Activated CD4-positive, CD25-positive, alpha-beta regulatory T cell treated with anti-CD3 and anti-CD28 coated beads, Interleukin-2, amount 50 U/mL, for 24 hours (primary cell): ENCODE measurements at regions not wholly inside any gene's neighbourhood (a gene's known extent, or its start where the extent isn't known, plus 50 kb on each side); places are given as distances from the start of the nearest gene placed in this dataset.

Experiments used
- ATAC-seq, 2 donors: fragments of 150-1000 bp; cut with Tn5 transposase; one replicate each; pipeline ENCODE4 v1.10.0; 2021; ENCODE audit warnings: mild to moderate bottlenecking in 1 of 2, moderate library complexity in 1 of 2

- no peak for ATAC-seq
Observed at GRCh38 chr2:221130431-221130830, 441.7 kb downstream of the EPHA4 start.

- ATAC-seq = no peak
Observed at GRCh38 chr2:221133941-221134340, 438.2 kb downstream of the EPHA4 start.

DNA sequence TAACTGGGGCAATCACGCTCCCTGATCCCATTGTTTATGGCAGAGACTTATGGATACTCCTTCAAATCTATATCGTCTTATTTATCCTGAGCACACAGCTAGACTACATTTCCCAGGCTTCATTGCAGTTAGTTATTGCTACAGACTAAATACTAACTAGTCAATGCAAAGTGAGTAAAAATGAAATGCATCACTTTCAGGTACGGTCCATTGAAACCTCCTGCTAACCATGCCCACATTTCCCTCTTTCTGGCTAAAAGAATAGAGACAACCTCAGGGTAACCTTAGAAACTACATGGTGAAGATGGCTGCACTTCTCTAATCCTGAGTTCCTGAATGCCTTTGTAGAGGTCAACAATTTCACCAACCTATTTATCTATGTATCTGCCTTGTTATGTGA is 437.4 kb downstream of the EPHA4 start:
- ATAC-seq = no peak

- no peak for ATAC-seq
Observed at GRCh38 chr2:221135699-221136098, 436.4 kb downstream of the EPHA4 start.

- ATAC-seq = no peak
Observed at GRCh38 chr2:221137385-221137784, 434.7 kb downstream of the EPHA4 start.

- no peak for ATAC-seq
Observed at GRCh38 chr2:221142341-221142740, 429.8 kb downstream of the EPHA4 start.

DNA sequence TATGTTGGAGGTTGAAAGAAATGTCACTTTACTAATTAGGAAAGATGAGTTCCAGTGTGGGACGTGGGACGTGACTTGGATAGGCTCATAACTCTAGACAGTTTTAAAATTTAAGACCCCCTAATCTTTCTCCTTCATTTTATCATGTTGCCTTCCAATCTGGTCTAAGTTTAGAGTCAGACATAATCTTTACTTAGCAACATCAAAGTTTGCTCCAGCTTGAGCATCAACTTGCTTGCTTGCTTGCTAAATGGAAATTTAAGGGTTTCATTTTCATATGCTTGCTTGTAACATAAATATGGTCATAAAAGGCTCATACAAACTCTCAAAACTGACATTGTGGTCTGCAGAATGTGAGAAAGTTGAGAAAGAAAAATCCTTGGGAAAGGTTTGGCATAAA is 428.9 kb downstream of the EPHA4 start:
- no peak for ATAC-seq

- ATAC-seq = no peak
Observed at GRCh38 chr2:221144909-221145308, 427.2 kb downstream of the EPHA4 start.

DNA sequence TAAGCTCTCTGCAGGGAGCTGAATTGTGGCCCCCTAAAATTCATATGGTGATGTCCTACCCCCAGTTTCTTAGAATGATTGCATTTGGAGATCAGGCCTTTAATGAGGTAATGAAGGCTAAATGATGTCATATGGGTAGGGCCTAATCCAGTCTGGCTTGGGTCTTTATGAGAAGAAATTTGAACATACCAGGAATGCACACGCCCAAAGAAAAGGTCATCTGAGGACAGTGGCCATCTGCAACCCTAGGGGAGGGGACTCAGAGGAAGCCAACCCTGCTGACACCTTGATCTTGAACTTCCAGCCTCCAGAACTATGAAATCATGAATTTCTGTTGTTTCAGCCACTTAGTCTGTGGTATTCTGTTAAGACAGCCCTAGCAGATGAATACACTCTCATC is 426.7 kb downstream of the EPHA4 start:
- no peak for ATAC-seq

GRCh38 chr2:221153226-221153625 is 418.9 kb downstream of the EPHA4 start:
- ATAC-seq = no peak

- ATAC-seq = no peak
Observed at GRCh38 chr2:221154176-221154575, 417.9 kb downstream of the EPHA4 start.

DNA sequence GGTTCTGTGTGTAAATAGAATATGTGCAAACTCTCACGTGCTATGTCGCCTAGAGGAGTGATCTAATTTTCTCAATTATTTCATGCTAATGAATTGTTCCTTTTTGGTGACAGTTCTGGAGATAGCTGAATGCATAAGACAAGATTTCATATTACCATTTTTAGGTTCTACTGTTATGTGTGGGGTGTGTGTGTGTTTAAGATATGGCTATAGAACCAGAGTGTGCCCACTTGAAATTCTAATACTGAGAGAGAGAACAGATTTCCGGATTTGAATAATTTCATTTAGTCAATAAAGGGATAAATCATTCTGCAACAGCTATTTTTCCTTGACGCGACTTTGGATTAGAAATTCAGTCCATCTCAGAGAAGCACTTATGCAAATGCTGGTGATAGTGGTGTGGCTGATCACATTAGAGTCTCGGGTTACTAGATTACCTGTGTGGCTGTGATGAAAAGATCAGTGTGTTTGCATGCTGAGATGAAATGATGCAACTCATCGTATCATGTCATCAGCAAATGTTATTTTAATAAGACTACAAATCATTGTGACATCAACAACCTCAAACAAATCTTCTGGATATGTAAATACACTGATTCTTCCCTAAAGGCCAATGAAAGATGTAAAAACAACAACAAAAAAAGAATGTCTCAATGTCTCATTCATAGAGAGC is 415.9 kb downstream of the EPHA4 start:
- ATAC-seq = no peak

DNA sequence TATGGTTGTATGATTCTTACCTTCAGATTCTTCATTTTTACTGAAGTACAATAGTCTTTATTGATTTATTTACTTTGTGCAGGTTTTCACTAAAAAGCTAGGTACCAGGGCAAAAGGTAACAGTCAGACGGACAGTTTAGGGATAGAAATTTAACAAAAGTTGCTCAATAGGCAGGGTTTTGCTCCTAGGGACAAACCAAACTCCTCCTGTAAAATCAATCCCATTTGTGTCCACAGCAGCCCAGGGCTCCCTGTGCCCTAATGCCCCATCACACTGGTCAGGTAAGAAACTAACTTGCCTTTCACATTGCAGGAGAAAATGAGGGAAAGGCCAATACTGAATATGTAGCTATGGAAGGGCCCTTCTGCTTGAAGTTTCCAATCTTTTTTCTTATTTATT is 410.9 kb downstream of the EPHA4 start:
- ATAC-seq = no peak

GRCh38 chr2:221166292-221166691 is 405.8 kb downstream of the EPHA4 start:
- no peak for ATAC-seq

GRCh38 chr2:221167561-221167960 is 404.5 kb downstream of the EPHA4 start:
- no peak for ATAC-seq

DNA sequence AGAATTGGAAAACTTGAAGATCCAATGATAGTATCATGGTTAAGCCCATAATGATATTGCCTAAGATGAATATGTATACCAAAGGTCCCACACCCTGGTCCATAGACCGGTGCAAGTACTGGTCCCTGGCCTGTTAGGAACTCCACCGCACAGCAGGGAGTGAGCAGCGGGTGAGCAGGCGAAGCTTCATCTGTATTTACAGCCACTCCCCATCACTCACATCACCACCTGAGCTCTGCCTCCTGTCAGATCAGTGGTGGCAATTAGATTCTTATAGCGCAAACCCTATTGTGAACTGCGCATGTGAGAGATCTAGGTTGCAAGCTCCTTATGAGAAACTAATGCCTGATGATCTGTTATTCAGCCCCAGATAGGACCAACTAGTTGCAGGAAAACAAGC is 402.4 kb downstream of the EPHA4 start:
- ATAC-seq = no peak

DNA sequence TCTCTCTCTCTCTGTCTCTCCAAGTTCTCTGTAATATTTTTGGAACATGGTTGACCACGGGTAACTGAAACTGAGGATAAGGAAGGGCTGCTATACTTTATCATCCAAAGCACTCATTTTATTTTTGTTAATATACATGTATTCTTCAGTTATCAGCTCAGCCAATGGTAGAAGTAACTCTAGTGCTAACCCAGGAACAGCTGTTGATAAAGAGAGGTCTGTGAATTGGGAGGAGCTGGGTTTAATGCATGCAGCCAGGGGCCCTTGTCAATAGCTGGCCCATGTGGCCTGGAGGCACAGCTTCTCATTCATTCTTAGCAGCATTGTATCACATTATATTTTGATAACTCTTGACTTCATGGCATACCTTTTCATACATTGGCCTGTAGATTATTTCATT is 401.6 kb downstream of the EPHA4 start:
- ATAC-seq = no peak

GRCh38 chr2:221176667-221177066 is 395.4 kb downstream of the EPHA4 start:
- ATAC-seq = no peak

DNA sequence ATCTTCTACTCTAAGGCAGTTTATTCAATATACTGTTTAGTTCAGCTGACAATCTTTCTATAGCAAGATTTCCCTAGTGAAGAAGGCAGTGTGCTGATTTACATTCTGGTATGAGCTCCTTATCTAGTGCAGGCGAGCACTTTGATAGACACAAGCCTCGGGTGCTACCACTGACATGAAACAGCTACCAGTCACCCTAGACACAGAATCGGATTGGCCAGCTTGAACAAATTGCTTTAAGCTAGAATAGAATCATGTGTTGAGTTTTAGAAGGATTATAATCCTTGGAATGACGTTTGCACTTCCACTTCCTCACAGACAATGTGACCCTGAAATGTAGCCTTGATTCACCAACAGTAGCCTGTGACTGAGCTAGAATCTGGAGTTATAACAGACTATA is 394.0 kb downstream of the EPHA4 start:
- ATAC-seq = no peak

DNA sequence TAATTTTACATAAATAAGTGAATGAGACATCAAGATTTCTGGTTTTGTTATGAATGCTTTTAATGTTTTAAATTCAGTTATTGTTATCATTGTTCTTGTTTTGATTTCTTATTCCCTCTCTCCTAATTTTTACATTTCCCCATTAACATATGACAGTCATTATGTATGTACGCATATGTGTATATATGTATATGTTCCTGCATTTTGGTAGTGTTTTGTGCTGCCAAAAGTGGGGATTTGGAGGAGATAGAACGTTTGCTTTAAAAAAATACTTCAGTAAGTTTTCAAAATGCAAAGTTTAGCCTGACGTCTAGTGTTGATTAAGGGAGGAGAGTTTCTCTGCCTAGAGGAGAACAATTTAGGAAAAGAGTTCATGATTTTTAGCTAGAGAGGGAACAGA is 385.2 kb downstream of the EPHA4 start:
- no peak for ATAC-seq

DNA sequence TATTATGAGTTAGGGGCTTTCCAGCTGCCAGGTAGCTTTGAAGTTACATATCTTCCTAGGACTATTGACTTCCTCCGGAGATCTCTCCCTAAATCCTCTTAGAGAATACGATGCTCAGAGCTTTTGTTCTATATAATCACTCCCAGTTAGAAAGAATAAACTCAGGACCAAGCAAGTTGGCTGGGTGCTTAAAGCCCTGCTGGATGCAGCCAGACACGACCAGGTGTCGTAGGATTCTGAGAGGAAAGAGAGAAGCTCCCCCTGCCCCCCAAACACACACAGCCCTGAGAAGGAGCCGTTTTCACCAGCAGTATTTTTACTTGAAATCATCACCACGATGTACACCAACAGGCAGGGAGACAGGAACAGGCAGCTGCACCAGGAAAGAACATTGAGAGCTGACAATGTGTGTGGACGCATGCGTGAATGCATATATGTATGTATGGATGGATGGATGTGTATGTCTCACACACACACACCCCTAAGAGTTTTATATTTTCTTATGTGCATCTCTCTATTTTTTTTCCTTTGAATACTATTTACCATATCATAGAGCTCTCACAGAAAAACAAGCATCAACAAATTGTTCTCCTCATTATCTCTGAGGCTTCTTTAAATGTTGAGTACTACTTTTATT is 382.6 kb downstream of the EPHA4 start:
- ATAC-seq = no peak

- ATAC-seq = no peak
Observed at GRCh38 chr2:221195829-221196228, 376.3 kb downstream of the EPHA4 start.

DNA sequence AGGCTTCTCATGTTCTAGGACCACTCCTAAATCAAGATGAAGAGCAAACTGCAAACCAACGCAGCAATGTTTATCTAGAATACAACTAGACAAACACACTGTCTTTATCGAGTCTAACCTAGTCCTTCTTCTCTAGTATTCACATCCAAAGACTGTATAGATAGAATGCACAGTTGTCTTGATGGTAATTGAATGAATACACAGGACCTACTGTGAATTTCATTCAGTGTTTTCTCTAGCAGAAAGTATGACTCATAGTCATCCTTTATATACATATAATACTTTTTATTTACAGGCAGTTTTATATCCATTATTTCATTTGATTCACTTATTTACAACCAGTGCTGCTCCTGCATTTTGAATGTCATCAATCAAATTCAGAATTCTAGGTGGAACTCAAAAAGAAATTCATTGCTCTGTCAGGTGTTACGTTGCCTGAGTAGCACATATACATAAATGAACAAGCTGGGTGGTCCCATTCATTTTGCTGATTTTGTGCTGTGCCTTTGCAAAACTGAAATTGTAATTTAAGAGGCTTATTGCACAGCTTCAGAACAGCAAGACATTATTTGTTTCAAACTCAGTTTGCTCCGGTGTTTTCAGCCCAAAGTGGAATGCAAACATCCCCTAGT is 374.8 kb downstream of the EPHA4 start:
- ATAC-seq = no peak

- ATAC-seq = no peak
Observed at GRCh38 chr2:221198309-221198708, 373.8 kb downstream of the EPHA4 start.
